WTC11 (cell line): ENCODE measurements at regions not wholly inside any gene's neighbourhood (a gene's known extent, or its start where the extent isn't known, plus 50 kb on each side); places are given as distances from the start of the nearest gene placed in this dataset.

ENCODE experiments used
- ATAC-seq: fragments of 200-7000 bp; cut with Tn5 transposase; 2 replicates; pipeline ENCODE4 v1.10.0; 2021; ENCODE audit warnings: mild to moderate bottlenecking, moderate library complexity
- CTCF ChIA-PET: fragments of 300-600 bp; sonication (Branson Sonifier 250); formaldehyde crosslinking; loops from one replicate; lab custom pipeline; 2021; ENCODE audit warnings: antibody characterized with exemption; lab: Charles Lee
- POLR2A ChIA-PET: fragments of 350-600 bp; sonication (Branson Sonifier 250); formaldehyde crosslinking; loops from one replicate; lab custom pipeline; 2021; ENCODE audit warnings: antibody characterized with exemption; lab: Charles Lee
- DNase-seq: peaks from one replicate; pipeline ENCODE4 v3.0.0; 2021; ENCODE audit warnings: low spot score
- H3K27ac Mint-ChIP-seq: 2 replicates; pipeline ENCODE4 v1.8.0; 2021; ENCODE audit warnings: mixed read lengths
- H3K27me3 Mint-ChIP-seq: 2 replicates; pipeline ENCODE4 v1.8.0; 2021; ENCODE audit warnings: low read depth, mild to moderate bottlenecking, moderate library complexity, mixed read lengths
- H3K36me3 Mint-ChIP-seq: 2 replicates; pipeline ENCODE4 v1.8.0; 2021; ENCODE audit warnings: mixed read lengths
- H3K4me1 Mint-ChIP-seq: 2 replicates; pipeline ENCODE4 v1.8.0; 2022; ENCODE audit warnings: mixed read lengths
- H3K4me3 Mint-ChIP-seq: 2 replicates; pipeline ENCODE4 v1.8.0; 2021; ENCODE audit warnings: mild to moderate bottlenecking, moderate library complexity, mixed read lengths
- H3K9me3 Mint-ChIP-seq: 2 replicates; pipeline ENCODE4 v1.8.0; 2021; ENCODE audit warnings: mixed read lengths
- CDX4 ChIP-seq: fragments of 250-450 bp; sonication (Bioruptor Pico); IDR thresholded peaks from 2 replicates; pipeline ENCODE4 v1.9.0; 2021; ENCODE audit warnings: moderate library complexity, mild to moderate bottlenecking, inconsistent platforms, borderline replicate concordance
- E2F4 ChIP-seq: sonication (generic); formaldehyde crosslinking; IDR thresholded peaks from 2 replicates; pipeline ENCODE4 v1.8.1; 2022; ENCODE audit warnings: low read depth, mild to moderate bottlenecking, moderate library complexity, missing genetic modification reagents, borderline replicate concordance
- FOXK1 ChIP-seq: sonication (generic); formaldehyde crosslinking; IDR thresholded peaks from 2 replicates; pipeline ENCODE4 v1.8.0; 2022; ENCODE audit warnings: mild to moderate bottlenecking, moderate library complexity, missing genetic modification reagents
- GRHL2 ChIP-seq: fragments of 250-450 bp; sonication (Bioruptor Pico); IDR thresholded peaks from 2 replicates; pipeline ENCODE4 v1.8.0; 2022; ENCODE audit warnings: mild to moderate bottlenecking, moderate library complexity; ENCODE audit not compliant: insufficient replicate concordance, severe bottlenecking
- JUN ChIP-seq: sonication (generic); formaldehyde crosslinking; IDR thresholded peaks from 2 replicates; pipeline ENCODE4 v1.8.0; 2023; ENCODE audit warnings: mild to moderate bottlenecking, missing genetic modification reagents
- MAX ChIP-seq: sonication (generic); formaldehyde crosslinking; IDR thresholded peaks from 2 replicates; pipeline ENCODE4 v1.8.0; 2022; ENCODE audit warnings: mild to moderate bottlenecking, missing genetic modification reagents
- MXD4 ChIP-seq: fragments of 250-450 bp; sonication (Bioruptor Pico); IDR thresholded peaks from 2 replicates; pipeline ENCODE4 v1.8.0; 2021; ENCODE audit warnings: mild to moderate bottlenecking, moderate library complexity, borderline replicate concordance
- NFE2L1 ChIP-seq: sonication (generic); formaldehyde crosslinking; IDR thresholded peaks from 2 replicates; pipeline ENCODE4 v1.8.1; 2023; ENCODE audit warnings: missing genetic modification reagents
- NFYB ChIP-seq: sonication (generic); formaldehyde crosslinking; conservative IDR thresholded peaks from 2 replicates; pipeline ENCODE4 v1.8.0; 2022; ENCODE audit warnings: low read depth, missing genetic modification reagents
- NR2C2 ChIP-seq: sonication (generic); formaldehyde crosslinking; IDR thresholded peaks from 2 replicates; pipeline ENCODE4 v1.8.0; 2022; ENCODE audit warnings: mild to moderate bottlenecking, missing genetic modification reagents
- TEAD1 ChIP-seq: sonication (generic); formaldehyde crosslinking; IDR thresholded peaks from 2 replicates; pipeline ENCODE4 v1.8.0; 2022; ENCODE audit warnings: mild to moderate bottlenecking, missing genetic modification reagents
- TEAD4 ChIP-seq: sonication (generic); formaldehyde crosslinking; IDR thresholded peaks from 2 replicates; pipeline ENCODE4 v1.8.0; 2022; ENCODE audit warnings: mild to moderate bottlenecking, missing genetic modification reagents
- ZNF219 ChIP-seq: sonication (generic); formaldehyde crosslinking; IDR thresholded peaks from 2 replicates; pipeline ENCODE4 v1.8.0; 2023; ENCODE audit warnings: missing genetic modification reagents, mild to moderate bottlenecking, borderline replicate concordance
- ZNF423 ChIP-seq: fragments of 250-450 bp; sonication (Bioruptor Pico); IDR thresholded peaks from 2 replicates; pipeline ENCODE4 v2.1.2; 2022; ENCODE audit warnings: mild to moderate bottlenecking, moderate library complexity
- ZNF671 ChIP-seq: fragments of 250-450 bp; sonication (Bioruptor Pico); IDR thresholded peaks from 2 replicates; pipeline ENCODE4 v1.8.0; 2021; ENCODE audit warnings: mild to moderate bottlenecking
- TF ChIP-seq, protein P1 (sequence below): fragments of 250-450 bp; sonication (Bioruptor Pico); IDR thresholded peaks from 2 replicates; pipeline ENCODE4 v1.9.0; 2021; ENCODE audit warnings: mild to moderate bottlenecking
- TF ChIP-seq, protein P2 (sequence below): sonication (generic); formaldehyde crosslinking; IDR thresholded peaks from 2 replicates; pipeline ENCODE4 v1.8.0; 2022; ENCODE audit warnings: missing genetic modification reagents
- TF ChIP-seq, protein P3 (sequence below): sonication (generic); formaldehyde crosslinking; IDR thresholded peaks from 2 replicates; pipeline ENCODE4 v1.8.0; 2023; ENCODE audit warnings: mild to moderate bottlenecking, missing genetic modification reagents
- TF ChIP-seq, protein P4 (sequence below): sonication (generic); formaldehyde crosslinking; IDR thresholded peaks from 2 replicates; pipeline ENCODE4 v1.8.1; 2022; ENCODE audit warnings: low read depth, missing genetic modification reagents, borderline replicate concordance
- TF ChIP-seq, protein P5 (sequence below): fragments of 250-450 bp; sonication (Bioruptor Pico); IDR thresholded peaks from 2 replicates; pipeline ENCODE4 v1.9.0; 2021; ENCODE audit warnings: mild to moderate bottlenecking

DNA sequence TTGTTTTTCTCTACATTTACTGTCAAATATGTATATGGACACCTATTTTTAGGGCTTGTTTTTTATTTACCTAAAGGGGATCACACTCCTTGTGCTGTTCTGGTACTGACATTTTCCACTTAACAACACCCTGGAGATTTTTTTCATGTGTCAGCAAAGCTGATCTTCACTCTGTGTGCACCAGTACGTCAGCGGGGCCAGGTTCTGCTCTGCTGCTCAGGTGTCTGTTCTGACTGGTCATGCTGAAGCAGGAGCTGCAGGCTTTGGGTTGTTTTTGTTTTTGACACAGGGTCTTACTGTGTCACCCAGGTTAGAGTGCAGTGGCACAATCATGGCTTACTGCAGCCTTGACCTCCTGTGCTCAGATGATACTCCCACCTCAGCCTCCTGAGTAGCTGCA is 81.9 kb upstream of the CCND2 start:
- DNase-seq (no peak), ATAC-seq (no peak)
- H3K27ac Mint-ChIP-seq = no peak overlapping the region
- no peaks in the 10 kb centered on the region for H3K36me3 Mint-ChIP-seq
- POLR2A ChIA-PET = interaction anchor here (2.0 kb wide), 1 partner anchor 58 kb away, joined by 4 read pairs; no protein-coding TSS in a partner anchor
- peaks cover 3% of the 10 kb centered on the region; the same call in 1 of the 2 replicates for H3K9me3 Mint-ChIP-seq
- no peak overlapping the region for H3K4me3 Mint-ChIP-seq
- TF ChIP-seq GRHL2 (no peak), NFYB (no peak)
- 0 out of 2 replicates have a peak, but pooled peaks cover 3% of the 10 kb centered on the region for H3K27me3 Mint-ChIP-seq
- peaks cover 17% of the 10 kb centered on the region for H3K4me1 Mint-ChIP-seq
- CTCF ChIA-PET = no interaction called here

- H3K4me3 Mint-ChIP-seq = no peak overlapping the region
- CTCF ChIA-PET = no interaction called here
- H3K27me3 Mint-ChIP-seq = 0 out of 2 replicates have a peak, but pooled peaks cover 3% of the 10 kb centered on the region
- ATAC-seq (no peak), DNase-seq (no peak)
- TF ChIP-seq, protein P1, sequence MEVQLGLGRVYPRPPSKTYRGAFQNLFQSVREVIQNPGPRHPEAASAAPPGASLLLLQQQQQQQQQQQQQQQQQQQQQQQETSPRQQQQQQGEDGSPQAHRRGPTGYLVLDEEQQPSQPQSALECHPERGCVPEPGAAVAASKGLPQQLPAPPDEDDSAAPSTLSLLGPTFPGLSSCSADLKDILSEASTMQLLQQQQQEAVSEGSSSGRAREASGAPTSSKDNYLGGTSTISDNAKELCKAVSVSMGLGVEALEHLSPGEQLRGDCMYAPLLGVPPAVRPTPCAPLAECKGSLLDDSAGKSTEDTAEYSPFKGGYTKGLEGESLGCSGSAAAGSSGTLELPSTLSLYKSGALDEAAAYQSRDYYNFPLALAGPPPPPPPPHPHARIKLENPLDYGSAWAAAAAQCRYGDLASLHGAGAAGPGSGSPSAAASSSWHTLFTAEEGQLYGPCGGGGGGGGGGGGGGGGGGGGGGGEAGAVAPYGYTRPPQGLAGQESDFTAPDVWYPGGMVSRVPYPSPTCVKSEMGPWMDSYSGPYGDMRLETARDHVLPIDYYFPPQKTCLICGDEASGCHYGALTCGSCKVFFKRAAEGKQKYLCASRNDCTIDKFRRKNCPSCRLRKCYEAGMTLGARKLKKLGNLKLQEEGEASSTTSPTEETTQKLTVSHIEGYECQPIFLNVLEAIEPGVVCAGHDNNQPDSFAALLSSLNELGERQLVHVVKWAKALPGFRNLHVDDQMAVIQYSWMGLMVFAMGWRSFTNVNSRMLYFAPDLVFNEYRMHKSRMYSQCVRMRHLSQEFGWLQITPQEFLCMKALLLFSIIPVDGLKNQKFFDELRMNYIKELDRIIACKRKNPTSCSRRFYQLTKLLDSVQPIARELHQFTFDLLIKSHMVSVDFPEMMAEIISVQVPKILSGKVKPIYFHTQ (CRISPR knock-in tag) = no peak
- TF ChIP-seq MXD4 (CRISPR knock-in tag) (no peak), E2F4 (no peak), NR2C2 (no peak), ZNF671 (CRISPR knock-in tag) (no peak), TEAD4 (CRISPR knock-in tag) (no peak), CDX4 (CRISPR knock-in tag) (no peak), NFYB (no peak), JUN (CRISPR knock-in tag) (no peak), ZNF219 (CRISPR knock-in tag) (no peak), ZNF423 (CRISPR knock-in tag) (no peak), MAX (CRISPR knock-in tag) (no peak), NFE2L1 (CRISPR knock-in tag) (no peak), TEAD1 (CRISPR knock-in tag) (no peak), GRHL2 (no peak), FOXK1 (CRISPR knock-in tag) (no peak)
- TF ChIP-seq, protein P2, sequence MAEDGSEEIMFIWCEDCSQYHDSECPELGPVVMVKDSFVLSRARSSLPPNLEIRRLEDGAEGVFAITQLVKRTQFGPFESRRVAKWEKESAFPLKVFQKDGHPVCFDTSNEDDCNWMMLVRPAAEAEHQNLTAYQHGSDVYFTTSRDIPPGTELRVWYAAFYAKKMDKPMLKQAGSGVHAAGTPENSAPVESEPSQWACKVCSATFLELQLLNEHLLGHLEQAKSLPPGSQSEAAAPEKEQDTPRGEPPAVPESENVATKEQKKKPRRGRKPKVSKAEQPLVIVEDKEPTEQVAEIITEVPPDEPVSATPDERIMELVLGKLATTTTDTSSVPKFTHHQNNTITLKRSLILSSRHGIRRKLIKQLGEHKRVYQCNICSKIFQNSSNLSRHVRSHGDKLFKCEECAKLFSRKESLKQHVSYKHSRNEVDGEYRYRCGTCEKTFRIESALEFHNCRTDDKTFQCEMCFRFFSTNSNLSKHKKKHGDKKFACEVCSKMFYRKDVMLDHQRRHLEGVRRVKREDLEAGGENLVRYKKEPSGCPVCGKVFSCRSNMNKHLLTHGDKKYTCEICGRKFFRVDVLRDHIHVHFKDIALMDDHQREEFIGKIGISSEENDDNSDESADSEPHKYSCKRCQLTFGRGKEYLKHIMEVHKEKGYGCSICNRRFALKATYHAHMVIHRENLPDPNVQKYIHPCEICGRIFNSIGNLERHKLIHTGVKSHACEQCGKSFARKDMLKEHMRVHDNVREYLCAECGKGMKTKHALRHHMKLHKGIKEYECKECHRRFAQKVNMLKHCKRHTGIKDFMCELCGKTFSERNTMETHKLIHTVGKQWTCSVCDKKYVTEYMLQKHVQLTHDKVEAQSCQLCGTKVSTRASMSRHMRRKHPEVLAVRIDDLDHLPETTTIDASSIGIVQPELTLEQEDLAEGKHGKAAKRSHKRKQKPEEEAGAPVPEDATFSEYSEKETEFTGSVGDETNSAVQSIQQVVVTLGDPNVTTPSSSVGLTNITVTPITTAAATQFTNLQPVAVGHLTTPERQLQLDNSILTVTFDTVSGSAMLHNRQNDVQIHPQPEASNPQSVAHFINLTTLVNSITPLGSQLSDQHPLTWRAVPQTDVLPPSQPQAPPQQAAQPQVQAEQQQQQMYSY (CRISPR knock-in tag) = no peak
- TF ChIP-seq, protein P3, sequence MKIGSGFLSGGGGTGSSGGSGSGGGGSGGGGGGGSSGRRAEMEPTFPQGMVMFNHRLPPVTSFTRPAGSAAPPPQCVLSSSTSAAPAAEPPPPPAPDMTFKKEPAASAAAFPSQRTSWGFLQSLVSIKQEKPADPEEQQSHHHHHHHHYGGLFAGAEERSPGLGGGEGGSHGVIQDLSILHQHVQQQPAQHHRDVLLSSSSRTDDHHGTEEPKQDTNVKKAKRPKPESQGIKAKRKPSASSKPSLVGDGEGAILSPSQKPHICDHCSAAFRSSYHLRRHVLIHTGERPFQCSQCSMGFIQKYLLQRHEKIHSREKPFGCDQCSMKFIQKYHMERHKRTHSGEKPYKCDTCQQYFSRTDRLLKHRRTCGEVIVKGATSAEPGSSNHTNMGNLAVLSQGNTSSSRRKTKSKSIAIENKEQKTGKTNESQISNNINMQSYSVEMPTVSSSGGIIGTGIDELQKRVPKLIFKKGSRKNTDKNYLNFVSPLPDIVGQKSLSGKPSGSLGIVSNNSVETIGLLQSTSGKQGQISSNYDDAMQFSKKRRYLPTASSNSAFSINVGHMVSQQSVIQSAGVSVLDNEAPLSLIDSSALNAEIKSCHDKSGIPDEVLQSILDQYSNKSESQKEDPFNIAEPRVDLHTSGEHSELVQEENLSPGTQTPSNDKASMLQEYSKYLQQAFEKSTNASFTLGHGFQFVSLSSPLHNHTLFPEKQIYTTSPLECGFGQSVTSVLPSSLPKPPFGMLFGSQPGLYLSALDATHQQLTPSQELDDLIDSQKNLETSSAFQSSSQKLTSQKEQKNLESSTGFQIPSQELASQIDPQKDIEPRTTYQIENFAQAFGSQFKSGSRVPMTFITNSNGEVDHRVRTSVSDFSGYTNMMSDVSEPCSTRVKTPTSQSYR (CRISPR knock-in tag) = no peak
- TF ChIP-seq, protein P4, sequence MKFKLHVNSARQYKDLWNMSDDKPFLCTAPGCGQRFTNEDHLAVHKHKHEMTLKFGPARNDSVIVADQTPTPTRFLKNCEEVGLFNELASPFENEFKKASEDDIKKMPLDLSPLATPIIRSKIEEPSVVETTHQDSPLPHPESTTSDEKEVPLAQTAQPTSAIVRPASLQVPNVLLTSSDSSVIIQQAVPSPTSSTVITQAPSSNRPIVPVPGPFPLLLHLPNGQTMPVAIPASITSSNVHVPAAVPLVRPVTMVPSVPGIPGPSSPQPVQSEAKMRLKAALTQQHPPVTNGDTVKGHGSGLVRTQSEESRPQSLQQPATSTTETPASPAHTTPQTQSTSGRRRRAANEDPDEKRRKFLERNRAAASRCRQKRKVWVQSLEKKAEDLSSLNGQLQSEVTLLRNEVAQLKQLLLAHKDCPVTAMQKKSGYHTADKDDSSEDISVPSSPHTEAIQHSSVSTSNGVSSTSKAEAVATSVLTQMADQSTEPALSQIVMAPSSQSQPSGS = no peak
- TF ChIP-seq, protein P5, sequence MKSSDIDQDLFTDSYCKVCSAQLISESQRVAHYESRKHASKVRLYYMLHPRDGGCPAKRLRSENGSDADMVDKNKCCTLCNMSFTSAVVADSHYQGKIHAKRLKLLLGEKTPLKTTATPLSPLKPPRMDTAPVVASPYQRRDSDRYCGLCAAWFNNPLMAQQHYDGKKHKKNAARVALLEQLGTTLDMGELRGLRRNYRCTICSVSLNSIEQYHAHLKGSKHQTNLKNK (CRISPR knock-in tag) = no peak
- H3K27ac Mint-ChIP-seq = no peak overlapping the region
- H3K9me3 Mint-ChIP-seq = peaks cover 3% of the 10 kb centered on the region; the same call in 1 of the 2 replicates
- H3K4me1 Mint-ChIP-seq = peaks cover 17% of the 10 kb centered on the region
- H3K36me3 Mint-ChIP-seq = no peaks in the 10 kb centered on the region
- POLR2A ChIA-PET = no interaction called here
These were observed 82.4 kb upstream of the CCND2 start for GRCh38 chr12:4191149-4191548.
